OCI-LY7 (cell line): ENCODE measurements at regions not wholly inside any gene's neighbourhood (a gene's known extent, or its start where the extent isn't known, plus 50 kb on each side); places are given as distances from the start of the nearest gene placed in this dataset.

ENCODE experiments used
- BruUV-seq: library from RNA; stranded (reverse); fragments of 400-500 nt; replicated peaks from 2 replicates; lab custom pipeline; 2021; lab: Mats Ljungman, UMichigan
- CTCF ChIA-PET: fragments of 300-600 bp; sonication (Branson Sonifier 250); formaldehyde crosslinking; loops from one replicate; lab custom pipeline; 2022; ENCODE audit warnings: antibody characterized with exemption; ENCODE audit not compliant: unreplicated experiment; lab: Charles Lee
- POLR2A ChIA-PET: fragments of 300-600 bp; sonication (Branson Sonifier 250); formaldehyde crosslinking; loops from one replicate; lab custom pipeline; 2022; ENCODE audit warnings: antibody characterized with exemption; lab: Charles Lee
- DNase-seq: peaks from one replicate; pipeline ENCODE4 v3.0.0-alpha.2; 2015; ENCODE audit warnings: low spot score
- H2AFZ ChIP-seq: fragments of 200-600 bp; sonication (generic), shearing (Covaris generic); 2 replicates; pipeline ENCODE4 v1.6.1; 2014; ENCODE audit warnings: mild to moderate bottlenecking, antibody characterized with exemption, low read length, moderate library complexity
- H3K27ac ChIP-seq: fragments of 200-600 bp; sonication (generic); 2 replicates; pipeline ENCODE4 v1.5.1; 2014; ENCODE audit warnings: mixed run types, low read depth, mild to moderate bottlenecking, moderate library complexity, low read length, inconsistent platforms; ENCODE audit not compliant: poor library complexity, severe bottlenecking
- H3K36me3 ChIP-seq: fragments of 200-600 bp; sonication (generic); 2 replicates; pipeline ENCODE4 v1.6.1; 2014; ENCODE audit warnings: mild to moderate bottlenecking, antibody characterized with exemption, low read length, moderate library complexity, mixed read lengths; ENCODE audit not compliant: insufficient read depth
- H3K4me1 ChIP-seq: fragments of 200-600 bp; sonication (generic); 2 replicates; pipeline ENCODE4 v1.5.1; 2014; ENCODE audit warnings: mild to moderate bottlenecking, low read length; ENCODE audit not compliant: insufficient read depth, poor library complexity, severe bottlenecking
- H3K4me2 ChIP-seq: fragments of 200-600 bp; sonication (generic); 2 replicates; pipeline ENCODE4 v1.6.1; 2014; ENCODE audit warnings: mild to moderate bottlenecking, low read length
- H3K4me3 ChIP-seq: fragments of 200-600 bp; sonication (generic); 2 replicates; pipeline ENCODE4 v1.5.1; 2014; ENCODE audit warnings: mild to moderate bottlenecking, low read depth, low read length; ENCODE audit not compliant: poor library complexity, severe bottlenecking
- H3K79me2 ChIP-seq: fragments of 200-600 bp; sonication (generic); 2 replicates; pipeline ENCODE4 v1.6.1; 2016; ENCODE audit warnings: low read depth, mild to moderate bottlenecking, low read length, moderate library complexity, mixed read lengths; ENCODE audit not compliant: insufficient read depth
- H3K9me2 ChIP-seq: fragments of 200-600 bp; sonication (generic); 2 replicates; pipeline ENCODE4 v1.6.1; 2016; ENCODE audit warnings: mild to moderate bottlenecking, low read length, mixed read lengths; ENCODE audit not compliant: insufficient read depth
- H3K9me3 ChIP-seq: fragments of 200-600 bp; sonication (generic); 2 replicates; pipeline ENCODE4 v1.6.1; 2014; ENCODE audit warnings: mild to moderate bottlenecking, mixed run types, low read length, mixed read lengths
- H4K20me1 ChIP-seq: fragments of 200-600 bp; sonication (generic); 2 replicates; pipeline ENCODE4 v1.6.1; 2014; ENCODE audit warnings: mild to moderate bottlenecking, antibody characterized with exemption, low read length, moderate library complexity, mixed read lengths; ENCODE audit not compliant: insufficient read depth
- CTCF ChIP-seq: fragments of 200-600 bp; sonication (generic); conservative IDR thresholded peaks from 2 replicates; pipeline ENCODE4 v1.5.1; 2014; ENCODE audit warnings: mild to moderate bottlenecking, antibody characterized with exemption, low read length, moderate library complexity, mixed read lengths
- EZH2phosphoT487 ChIP-seq: fragments of 200-600 bp; sonication (generic); IDR thresholded peaks from 2 replicates; pipeline ENCODE4 v1.6.1; 2018; ENCODE audit warnings: low read depth, borderline replicate concordance, mild to moderate bottlenecking, mixed run types, antibody characterized with exemption, low read length, moderate library complexity, mixed read lengths
- intact Hi-C: fragments of 100-400 bp; cut with micrococcal nuclease; formaldehyde crosslinking; loops from one replicate; pipeline ENCODE4 v1.10.0; 2022; ENCODE audit not compliant: unreplicated experiment

GRCh38 chr22:49705216-49705971, 122.3 kb downstream of the BRD1 start:
- ChIA-PET POLR2A (no interaction called here), CTCF (no interaction called here)
- DNase-seq = no peak

GRCh38 chr22:49704345-49705215, 123.1 kb downstream of the BRD1 start:
- H3K27ac ChIP-seq = no peak overlapping the region
- H3K79me2 ChIP-seq = no peaks in the 10 kb centered on the region
- POLR2A ChIA-PET = interaction anchor here (0.6 kb wide), 1 partner anchor 39 kb away, joined by 4 read pairs; no protein-coding TSS in a partner anchor
- BruUV-seq = no TSS peak
- no peaks in the 10 kb centered on the region for H3K9me2 ChIP-seq
- H3K36me3 ChIP-seq = no peaks in the 10 kb centered on the region
- no peaks in the 10 kb centered on the region for H3K4me1 ChIP-seq
- intact Hi-C loops = no loop called here
- H2AFZ ChIP-seq = no peak overlapping the region
- H4K20me1 ChIP-seq = no peaks in the 10 kb centered on the region
- no peak for TF ChIP-seq CTCF
- no peak for TF ChIP-seq EZH2phosphoT487
- no peak for DNase-seq
- H3K9me3 ChIP-seq = peaks cover 15% of the 10 kb centered on the region
- no peak overlapping the region for H3K4me3 ChIP-seq
- CTCF ChIA-PET = no interaction called here
- no peak overlapping the region for H3K4me2 ChIP-seq

More at GRCh38 chr22:49705216-49705971, 122.3 kb downstream of the BRD1 start:
- intact Hi-C loops = no loop called here
- peaks cover 15% of the 10 kb centered on the region for H3K9me3 ChIP-seq
- no TSS peak for BruUV-seq
- no peaks in the 10 kb centered on the region for H3K4me1 ChIP-seq
- TF ChIP-seq CTCF = no peak
- TF ChIP-seq EZH2phosphoT487 = no peak
- H3K79me2 ChIP-seq = no peaks in the 10 kb centered on the region
- no peaks in the 10 kb centered on the region for H4K20me1 ChIP-seq
- no peak overlapping the region for H3K4me2 ChIP-seq
- H3K4me3 ChIP-seq = no peak overlapping the region
- H3K9me2 ChIP-seq = no peaks in the 10 kb centered on the region
- H2AFZ ChIP-seq = no peak overlapping the region
- no peak overlapping the region for H3K27ac ChIP-seq
- no peaks in the 10 kb centered on the region for H3K36me3 ChIP-seq
